AG09309 (cell line): ENCODE measurements at regions not wholly inside any gene's neighbourhood (a gene's known extent, or its start where the extent isn't known, plus 50 kb on each side); places are given as distances from the start of the nearest gene placed in this dataset.

Experiments
- DNase-seq: peaks from one replicate; pipeline ENCODE4 v3.0.0-alpha.2; 2010; ENCODE audit warnings: low read depth
- H3K4me3 ChIP-seq: 2 replicates; pipeline ENCODE4 v1.5.1; 2011; ENCODE audit warnings: mild to moderate bottlenecking, low read depth, low read length, moderate library complexity; ENCODE audit not compliant: control insufficient read depth
- TF ChIP-seq, protein P1 (sequence below): IDR thresholded peaks from 2 replicates; pipeline ENCODE4 v1.5.1; 2011; ENCODE audit warnings: mild to moderate bottlenecking, low read depth, low read length, inconsistent platforms; ENCODE audit not compliant: insufficient read depth, control insufficient read depth; ENCODE audit errors: missing control alignments

- DNase-seq = no peak
- TF ChIP-seq, protein P1, sequence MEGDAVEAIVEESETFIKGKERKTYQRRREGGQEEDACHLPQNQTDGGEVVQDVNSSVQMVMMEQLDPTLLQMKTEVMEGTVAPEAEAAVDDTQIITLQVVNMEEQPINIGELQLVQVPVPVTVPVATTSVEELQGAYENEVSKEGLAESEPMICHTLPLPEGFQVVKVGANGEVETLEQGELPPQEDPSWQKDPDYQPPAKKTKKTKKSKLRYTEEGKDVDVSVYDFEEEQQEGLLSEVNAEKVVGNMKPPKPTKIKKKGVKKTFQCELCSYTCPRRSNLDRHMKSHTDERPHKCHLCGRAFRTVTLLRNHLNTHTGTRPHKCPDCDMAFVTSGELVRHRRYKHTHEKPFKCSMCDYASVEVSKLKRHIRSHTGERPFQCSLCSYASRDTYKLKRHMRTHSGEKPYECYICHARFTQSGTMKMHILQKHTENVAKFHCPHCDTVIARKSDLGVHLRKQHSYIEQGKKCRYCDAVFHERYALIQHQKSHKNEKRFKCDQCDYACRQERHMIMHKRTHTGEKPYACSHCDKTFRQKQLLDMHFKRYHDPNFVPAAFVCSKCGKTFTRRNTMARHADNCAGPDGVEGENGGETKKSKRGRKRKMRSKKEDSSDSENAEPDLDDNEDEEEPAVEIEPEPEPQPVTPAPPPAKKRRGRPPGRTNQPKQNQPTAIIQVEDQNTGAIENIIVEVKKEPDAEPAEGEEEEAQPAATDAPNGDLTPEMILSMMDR = peak; percentile 16
- no peak overlapping the region for H3K4me3 ChIP-seq
Observed at GRCh38 chr2:12606472-12607000, 110.2 kb upstream of the TRIB2 start.

- TF ChIP-seq, protein P1 = no peak
- no peak for DNase-seq
- no peak overlapping the region for H3K4me3 ChIP-seq
Observed at GRCh38 chr2:12607971-12608370, 108.8 kb upstream of the TRIB2 start.

DNA sequence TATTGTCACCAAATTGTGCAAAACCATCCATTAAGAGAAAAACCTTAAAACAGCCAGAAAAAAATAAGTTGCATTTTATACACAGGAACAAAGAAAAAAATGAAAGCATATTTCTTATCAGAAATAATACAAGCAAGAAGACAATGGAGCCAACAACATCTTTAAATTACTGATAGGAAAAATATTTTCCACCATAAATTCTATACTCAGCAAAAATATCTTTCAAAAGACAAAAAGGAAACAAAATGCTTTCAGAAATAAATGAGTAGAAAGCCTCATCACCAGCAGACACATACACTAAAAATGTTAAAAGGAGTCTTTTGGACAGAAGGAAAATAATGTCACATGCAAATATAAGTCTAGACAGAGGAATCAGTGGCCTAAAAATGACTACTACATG is 106.4 kb upstream of the TRIB2 start:
- DNase-seq = no peak
- TF ChIP-seq, protein P1 = no peak
- H3K4me3 ChIP-seq = no peak overlapping the region

DNA sequence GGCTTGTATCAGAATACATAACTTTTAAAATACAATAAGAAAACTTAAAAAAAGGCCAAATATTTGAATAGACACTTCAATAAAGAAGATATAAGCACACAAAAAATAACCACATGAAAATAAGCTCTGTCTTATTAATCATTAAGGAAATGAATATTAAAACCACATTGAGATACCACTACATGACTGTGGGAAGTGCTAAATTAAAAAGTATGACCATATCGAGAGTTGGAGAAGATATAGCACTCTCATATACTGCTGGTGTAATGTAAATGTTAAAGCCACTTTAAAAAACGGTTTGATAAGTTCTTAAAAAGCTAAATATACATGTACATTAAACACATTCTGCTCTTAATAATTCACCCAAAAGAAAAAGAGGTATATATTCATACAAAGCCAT is 104.6 kb upstream of the TRIB2 start:
- H3K4me3 ChIP-seq = no peak overlapping the region
- TF ChIP-seq, protein P1 = no peak
- DNase-seq = no peak

GRCh38 chr2:12612671-12613070 is 104.1 kb upstream of the TRIB2 start:
- TF ChIP-seq, protein P1 = no peak
- H3K4me3 ChIP-seq = no peak overlapping the region
- DNase-seq = no peak

DNA sequence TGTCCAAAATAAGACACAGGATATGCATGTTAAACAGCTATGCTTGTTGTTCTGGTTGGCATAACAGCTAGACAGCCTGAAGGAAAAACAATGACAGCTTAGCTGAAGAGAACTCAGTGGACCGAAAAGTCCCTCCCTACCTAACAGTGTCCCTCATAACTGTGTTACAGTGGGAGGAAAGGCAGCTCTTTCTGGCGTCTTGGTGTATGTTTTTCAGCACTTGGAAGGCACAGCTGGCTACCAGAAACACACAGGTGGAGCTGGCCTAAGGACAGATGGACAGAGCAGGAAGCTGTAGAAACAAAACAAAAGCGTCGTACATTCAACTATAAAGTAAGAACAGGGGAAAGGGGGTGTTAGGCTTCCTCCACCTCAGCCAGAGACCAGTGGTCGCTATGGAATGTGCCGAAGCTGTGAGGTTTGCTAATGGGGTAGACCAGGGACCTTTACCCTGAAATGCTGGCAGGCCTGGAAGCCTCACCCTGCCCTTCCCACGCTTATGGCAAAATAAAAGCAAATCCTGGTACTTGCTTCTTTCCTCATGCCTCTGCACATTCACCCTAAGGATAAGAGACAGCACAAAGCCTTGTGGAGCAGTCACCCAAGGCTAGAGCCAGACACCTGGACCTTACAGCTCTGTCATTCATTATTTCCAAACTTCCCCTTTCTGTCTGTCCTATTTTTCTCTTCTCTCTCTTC is 103.5 kb upstream of the TRIB2 start:
- TF ChIP-seq, protein P1 = no peak
- no peak for DNase-seq
- H3K4me3 ChIP-seq = no peak overlapping the region

GRCh38 chr2:12615509-12615908 is 101.2 kb upstream of the TRIB2 start:
- DNase-seq = no peak
- no peak overlapping the region for H3K4me3 ChIP-seq
- TF ChIP-seq, protein P1 = no peak
